GDM1 (cell line): ENCODE measurements at regions not wholly inside any gene's neighbourhood (a gene's known extent, or its start where the extent isn't known, plus 50 kb on each side); places are given as distances from the start of the nearest gene placed in this dataset.
"Not testable (repeated sequence)": the region's sequence is repeated elsewhere in the genome, so short reads cannot be mapped to it uniquely, and the experiment has no call there.

Experiments
- DNase-seq: peaks from one replicate; lab custom pipeline; 2025; lab: John Stamatoyannopoulos, UW

DNA sequence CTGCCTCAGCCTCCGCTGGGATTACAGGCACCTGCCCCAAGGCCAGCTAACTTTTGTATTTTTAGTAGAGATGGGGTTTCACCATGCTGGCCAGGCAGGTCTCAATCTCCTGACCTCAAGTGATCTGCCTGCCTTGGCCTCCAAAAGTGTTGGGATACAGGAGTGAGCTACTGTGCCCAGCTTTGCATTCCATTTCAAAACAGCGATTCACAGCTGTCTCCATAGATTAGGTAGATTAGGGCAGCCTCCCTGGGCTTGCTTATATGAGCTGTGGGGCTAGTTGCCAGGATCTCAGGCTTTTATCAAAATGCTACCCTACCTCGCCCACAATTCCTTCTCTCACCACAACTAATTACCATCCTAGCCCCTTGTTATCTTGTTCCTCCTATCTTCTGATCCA lies 176.4 kb upstream of the ZKSCAN2 start:
- DNase-seq = no peak

DNA sequence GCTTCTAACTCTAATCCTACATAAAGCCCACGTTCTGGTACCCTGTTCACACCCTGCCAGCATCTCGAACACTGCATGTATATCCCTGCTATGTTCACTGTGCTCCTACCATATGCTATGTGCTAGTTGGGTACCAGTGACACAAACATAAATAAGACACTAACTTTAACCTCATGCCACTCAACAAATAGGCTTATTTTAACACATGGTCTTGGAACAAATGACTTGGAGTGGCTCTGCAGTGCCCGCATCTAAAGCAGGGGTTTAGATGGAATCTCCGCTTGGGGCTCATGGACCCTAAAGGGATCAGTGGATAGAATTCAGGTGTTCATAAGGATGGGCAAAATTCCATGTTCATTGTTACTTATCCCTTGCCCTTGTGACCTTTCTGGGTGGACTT lies 175.7 kb upstream of the ZKSCAN2 start:
- no peak for DNase-seq

DNA sequence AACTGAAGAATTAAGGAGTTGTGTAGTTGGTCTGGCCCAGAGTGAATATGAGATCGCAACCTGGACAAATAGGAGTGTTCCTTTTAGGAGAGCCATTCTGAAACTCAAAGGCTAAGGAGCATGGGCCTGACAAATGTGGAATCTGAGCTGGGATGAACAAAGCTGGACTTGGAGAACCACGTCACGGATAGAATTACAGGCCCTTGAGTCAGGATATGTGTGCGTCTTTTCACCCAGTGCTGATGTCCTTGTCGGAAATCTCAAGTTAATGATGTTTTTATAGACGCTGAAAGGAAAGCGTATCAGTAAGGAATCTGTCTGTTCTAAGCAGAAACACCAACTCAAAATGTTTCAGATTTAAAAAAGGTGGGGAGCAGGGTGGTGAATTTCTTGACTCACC lies 173.8 kb upstream of the ZKSCAN2 start:
- DNase-seq = no peak

DNA sequence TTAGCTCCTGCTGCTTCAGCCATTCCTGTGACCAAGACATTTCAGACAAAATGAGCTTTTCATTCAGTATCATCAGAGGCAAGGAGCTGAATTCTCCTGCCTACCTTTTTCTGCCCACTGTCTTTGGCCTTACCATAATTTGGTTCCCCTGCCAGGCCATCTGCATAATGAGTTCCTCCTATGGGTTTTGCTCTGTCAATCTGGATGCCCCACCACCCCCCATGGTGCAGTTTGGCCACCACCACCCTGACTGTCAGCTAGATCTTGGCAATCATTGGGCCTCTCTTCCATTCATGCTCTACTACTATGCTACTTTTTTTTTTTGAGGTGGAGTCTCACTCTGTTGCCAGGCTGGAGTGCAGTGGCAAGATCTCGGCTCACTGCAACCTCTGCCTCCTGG lies 169.2 kb upstream of the ZKSCAN2 start:
- DNase-seq = no peak

DNA sequence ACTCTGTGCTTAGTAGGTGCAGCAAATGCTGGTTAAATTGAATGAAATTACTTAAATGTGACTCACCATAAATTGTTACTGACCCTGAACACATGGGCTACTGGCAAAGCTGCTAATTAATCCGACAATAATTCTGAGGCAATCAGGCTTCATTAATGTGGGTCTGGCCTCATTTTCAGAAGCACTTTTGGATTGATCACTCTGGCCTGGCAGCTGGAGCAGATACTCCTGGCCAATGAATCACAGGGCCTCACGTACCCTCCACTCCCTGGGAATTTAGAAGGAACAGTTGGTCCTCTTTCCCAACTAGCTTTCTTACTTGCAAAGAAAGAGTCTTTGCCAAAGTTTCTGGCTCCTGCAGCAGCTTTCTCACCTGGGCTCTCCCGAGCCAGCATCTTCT lies 162.0 kb upstream of the ZKSCAN2 start:
- no peak for DNase-seq

DNA sequence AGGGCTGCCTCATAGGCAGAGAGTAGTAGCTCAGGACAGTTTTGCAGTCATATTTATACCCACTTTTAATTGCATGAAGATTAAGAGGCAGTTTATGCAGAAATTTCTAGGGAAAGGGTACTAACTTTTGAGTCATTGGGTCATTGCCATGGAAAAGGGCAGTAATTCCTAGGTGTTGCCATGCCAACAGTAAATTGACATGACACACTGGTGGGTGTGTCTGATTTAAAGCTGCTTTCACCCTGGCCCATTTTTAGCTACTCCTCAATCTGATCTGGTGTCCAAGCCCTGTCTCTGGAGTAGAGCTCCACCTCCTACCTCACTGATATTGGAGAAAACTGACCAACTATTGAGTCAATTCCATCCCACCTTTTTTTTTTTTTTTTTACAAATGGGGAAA lies 161.5 kb upstream of the ZKSCAN2 start:
- DNase-seq = no peak

DNA sequence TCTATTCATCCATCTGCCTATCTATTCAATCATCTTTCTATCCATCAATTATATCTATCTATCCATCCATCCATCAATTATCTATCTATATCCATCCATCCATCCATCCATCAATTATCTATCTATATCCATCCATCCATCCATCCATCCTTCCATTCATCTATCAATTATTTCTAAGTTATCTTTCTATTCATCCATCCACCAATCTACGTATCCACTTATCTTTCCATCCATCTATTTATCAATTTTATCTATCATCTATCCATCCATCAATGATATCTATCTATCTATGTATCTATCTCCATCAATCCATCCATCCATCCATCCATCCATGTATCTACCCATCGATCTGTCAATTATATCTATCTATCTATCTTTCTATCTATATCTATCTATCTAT lies 158.4 kb upstream of the ZKSCAN2 start:
- DNase-seq = no peak

DNA sequence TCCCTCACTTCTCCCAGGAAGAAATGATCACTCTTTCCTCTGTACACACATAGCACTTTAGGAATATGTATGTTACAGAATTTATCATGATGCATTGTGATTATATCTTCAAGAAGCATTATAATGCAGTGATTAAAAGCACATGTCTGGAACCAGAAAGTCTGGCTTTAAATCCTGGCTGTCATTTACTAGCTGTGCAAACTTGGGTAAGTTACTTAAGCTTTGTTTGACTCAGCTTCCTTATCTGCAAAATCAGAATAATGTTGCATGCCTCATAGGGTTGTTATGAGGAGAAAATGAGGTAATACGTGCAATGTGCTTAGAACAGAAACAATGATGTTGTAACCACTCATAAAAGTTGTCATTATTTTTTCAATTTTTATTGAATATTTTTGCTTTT lies 156.3 kb upstream of the ZKSCAN2 start:
- DNase-seq = no peak

DNA sequence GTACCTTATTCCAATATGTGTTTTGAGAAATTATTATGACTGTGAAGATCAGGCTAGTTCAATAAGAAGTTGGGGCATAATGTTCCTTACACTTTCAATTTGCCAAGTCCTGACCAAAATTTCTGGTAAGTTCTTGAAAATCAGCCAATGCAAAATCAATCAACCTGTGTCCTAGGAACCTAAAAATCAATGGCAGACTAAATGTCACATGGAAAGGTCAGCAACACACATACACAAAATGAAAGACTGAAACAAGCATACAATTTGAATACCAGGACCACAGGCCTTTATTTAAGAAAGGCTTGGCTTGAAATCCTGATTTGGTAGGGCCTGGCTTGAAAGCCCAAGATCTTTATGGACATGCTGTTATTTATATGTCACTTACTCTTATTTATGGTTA lies 155.5 kb upstream of the ZKSCAN2 start:
- DNase-seq = no peak

DNA sequence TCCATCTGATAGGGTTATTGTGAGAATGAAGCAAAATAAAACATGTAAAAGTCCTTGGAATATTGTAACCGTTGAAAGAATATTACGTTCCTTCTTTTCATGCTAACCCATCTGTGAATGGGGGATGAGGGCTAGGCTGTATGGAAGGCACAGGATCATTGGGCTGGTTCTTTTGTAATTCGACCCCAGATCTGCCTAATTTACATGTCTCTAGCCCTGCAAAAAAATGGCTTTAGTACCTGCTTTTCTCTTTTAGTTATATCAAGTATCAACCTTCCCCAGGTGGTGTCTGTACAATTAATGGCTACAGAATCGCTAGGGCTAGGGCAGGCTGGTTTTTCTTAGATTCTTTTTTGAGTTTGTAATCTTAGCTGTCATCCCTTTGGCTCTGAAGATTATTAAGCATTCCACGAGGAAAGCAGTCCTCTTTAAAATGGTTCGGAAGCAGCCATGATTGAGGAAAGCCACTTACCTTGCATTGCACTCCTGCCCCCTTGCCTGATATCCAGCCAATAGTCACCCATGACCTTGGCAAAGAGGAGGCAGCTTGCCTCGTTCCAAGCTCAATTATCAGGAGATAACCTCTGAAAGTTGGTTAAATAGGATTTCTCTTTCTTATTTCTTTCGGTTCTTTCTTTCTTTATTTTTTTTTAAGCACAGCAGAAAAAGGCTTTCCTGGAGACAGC lies 153.9 kb upstream of the ZKSCAN2 start:
- DNase-seq = no peak

DNA sequence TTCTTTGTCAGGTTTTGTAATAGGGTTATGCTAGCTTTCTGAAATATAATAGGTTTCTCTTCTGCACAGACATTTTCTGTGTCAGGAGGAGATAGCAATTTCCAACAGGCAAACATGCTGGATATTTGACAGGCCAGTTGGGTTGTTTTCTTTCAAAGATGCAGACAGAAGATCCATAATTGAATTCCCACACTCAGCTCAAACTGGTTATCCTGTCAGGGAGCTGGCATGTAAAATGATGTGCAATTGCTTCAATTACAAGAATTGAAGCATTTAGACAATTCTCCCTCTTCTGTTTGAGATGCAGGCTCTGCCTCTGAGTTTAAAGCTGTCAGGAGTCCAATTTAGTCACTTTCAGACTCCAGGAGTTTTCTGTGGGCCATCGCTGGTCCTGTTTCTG lies 146.2 kb upstream of the ZKSCAN2 start:
- no peak for DNase-seq

DNA sequence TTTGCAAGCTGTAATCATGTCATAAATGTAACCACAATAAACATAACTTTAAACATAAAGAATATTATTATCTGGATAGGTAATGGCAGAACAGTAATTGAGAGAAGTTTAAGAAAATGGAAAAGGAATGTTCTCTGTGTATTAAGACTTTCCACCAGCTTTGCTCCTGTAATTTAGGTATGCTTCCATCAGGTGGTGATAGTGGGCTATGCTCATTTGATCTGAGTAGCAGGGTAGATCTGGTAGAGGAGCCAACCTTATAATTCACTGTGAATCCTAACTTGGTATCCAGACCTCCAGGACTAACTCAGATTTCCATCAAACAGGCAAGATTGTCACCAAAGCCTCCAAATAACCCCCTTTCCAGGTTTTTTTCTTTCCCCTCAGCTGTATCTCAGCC lies 137.9 kb upstream of the ZKSCAN2 start:
- DNase-seq = no peak

DNA sequence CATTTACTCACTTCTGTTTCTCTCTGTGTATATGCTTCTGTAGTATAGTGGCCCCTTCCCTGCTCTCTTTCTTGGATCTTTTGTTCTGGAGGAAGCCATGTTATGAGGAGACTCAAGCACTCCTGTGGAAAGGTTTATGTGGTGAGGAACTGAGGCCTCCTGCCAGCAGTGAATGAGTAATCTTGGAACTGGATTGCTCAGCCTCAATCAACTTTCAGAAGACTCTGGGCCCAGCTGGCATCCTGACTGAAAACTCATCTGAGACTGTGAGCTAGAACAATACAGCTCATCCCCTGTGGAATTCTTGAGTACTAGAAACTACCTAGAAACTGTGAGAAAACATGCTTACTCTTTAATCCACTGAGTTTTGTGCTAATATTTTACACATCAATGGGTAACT lies 133.1 kb upstream of the ZKSCAN2 start:
- DNase-seq = no peak

DNA sequence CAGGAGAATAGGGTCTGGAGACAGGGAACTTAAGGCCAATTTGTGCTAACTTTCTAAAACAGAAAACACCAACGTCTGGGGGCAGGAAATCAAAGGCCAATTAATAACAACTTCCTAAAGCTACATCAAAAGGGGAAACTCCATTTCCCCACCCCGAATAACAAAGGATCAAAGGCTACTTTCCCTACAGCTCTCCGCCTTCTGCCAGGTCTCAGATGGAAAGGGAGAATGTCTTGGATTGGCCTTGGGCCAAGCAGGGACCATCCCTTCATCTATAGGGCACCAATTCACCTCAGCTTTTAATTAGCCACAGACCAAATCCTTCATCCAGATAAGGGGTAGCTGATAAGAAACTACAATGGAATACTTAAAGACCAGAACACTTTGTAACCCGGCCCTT lies 116.9 kb upstream of the ZKSCAN2 start:
- no peak for DNase-seq

DNA sequence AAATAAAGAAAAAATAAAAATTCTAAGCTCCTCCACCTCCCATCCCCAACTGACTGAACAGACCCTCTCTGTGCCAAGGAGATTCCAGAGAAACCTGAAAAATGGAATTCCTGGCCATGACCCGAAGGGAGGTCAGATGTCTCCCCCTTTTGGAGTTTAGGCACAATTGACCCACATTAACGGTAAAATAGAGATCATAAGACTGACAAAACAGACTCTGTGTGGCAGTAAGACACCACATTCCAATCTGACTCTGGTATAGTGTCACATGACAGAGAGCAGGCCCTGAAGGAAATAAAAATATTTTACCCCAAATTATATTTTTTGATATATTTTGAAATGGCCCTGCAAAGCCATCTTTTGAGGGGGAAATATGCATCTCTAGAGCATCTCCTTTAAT lies 115.1 kb upstream of the ZKSCAN2 start:
- no peak for DNase-seq

DNA sequence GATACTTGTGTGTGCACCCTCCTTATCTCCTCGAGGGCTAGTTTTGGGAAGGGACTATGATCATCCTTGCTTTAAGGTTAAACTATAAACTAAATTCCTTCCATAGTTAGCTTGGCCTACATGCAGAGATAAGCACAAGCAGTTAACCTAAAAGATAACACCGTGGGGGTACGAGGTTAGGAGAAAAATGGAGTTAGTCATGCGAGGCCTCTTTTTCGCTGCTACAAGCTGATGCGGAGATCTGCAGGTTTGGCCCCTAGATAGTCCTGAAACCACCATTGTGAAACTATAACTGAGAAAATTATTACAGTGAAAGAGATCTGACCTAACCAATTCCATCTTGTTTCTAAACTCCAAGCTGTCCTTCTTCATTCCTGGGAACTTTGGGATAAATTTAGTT lies 113.7 kb upstream of the ZKSCAN2 start:
- DNase-seq = no peak

DNA sequence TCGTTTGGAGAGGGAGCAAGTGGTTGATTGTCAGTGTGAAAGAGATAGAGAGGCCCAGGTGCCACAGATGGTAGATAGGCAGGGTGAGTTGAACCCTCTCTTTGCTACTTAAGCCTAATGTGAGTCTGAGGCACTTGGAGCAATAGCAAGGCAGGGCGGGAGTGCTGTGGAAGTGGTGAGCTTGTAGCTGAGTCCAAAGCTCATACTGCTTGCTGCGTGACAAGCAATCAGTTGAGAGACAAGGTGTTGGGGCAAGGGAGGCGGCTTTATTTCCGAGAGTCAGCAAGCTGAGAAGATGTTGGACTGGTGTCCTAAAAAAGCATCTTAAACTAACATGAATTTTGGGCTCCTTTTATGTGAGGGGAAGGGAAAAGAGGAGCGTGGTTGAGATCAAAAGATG lies 112.9 kb upstream of the ZKSCAN2 start:
- no peak for DNase-seq

DNA sequence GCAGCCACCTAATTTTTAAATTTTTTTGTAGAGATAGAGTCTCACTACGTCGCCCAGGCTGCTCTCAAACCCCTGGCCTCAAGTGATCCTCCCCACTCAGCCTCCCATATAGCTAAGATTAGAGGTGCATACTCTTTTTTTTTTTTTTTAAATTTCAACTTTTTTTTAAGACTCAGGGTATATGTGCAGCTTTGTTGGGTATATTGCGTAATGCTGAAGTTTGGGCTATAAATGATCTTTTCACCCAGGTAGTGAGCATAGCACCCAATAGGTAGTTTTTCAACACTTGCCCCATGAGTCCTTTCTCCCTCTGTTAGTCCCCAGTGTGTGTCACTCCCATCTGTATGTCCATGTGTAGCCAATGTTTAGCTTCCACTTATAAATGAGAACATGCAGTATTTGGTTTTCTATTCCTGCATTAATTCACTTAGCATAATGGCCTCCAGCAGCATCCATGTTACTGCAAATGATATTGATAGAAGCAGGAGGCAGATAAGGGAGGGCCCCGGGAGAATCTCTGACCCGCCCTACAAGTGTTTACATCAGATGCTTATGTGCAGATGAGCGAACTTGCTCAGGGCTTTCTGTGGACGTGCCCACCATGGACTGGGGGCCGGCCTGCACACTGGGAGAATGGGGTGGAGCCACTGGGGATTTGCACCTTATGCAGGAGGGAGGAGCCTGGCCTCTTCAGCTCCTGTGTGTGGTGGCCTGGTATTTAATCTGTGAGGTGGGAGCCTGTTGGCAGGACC lies 110.3 kb upstream of the ZKSCAN2 start:
- no peak for DNase-seq

DNA sequence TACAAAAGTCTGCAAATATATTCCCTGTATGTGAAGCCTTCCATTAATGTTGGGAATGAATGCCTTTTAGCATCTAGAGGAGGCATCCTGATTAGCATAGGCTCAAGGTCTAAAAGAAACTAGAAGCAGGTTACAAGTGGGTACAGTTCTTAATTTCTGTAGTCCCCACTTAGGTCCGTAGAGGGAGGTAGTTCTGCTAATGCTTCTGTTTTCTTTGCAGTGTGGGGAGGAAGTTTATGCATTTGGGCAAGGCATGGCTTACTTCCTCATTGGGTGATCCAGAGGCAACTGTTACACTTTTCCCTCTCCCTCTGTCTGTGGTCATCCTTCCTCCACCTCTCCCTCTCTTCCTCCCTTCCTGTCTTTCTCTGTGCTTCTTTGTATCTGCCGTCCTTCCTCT lies 108.4 kb upstream of the ZKSCAN2 start:
- peak; percentile 9 for DNase-seq

DNA sequence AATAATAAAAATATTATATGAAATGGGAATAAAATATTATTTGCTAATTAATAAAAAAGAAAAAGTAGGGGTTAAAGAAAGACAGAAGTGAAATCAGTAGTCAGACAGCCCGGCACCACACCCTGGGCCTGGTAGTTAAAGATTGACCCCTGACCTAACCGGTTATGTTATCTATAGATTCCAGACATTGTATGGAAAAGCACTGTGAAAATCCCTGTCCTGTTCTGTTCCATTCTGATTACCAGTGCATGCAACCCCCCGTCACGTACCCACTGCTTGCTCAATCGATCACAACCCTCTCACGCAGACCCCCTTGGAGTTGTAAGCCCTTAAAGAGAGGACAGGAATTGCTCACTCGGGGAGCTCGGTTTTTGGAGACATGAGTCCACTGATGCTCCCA lies 101.9 kb upstream of the ZKSCAN2 start:
- not testable (repeated sequence) for DNase-seq

DNA sequence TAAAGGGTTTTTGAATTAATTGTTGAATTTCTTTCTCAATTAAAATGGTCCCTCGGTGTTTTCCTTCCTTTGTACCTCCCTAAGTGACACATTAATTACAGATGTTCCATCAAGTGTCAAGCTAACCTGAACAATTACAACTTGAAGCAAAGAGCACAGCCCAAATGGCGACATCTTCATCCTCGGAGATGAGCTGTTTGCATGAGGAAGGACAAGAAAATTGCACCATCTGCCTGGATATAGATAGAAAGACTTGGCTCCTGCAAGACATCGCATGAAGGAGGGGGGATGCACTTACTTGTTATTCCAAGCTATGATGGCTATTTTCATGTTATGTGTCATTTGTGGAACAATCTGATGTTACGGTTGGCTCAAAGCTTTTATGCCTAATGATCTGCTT lies 86.4 kb upstream of the ZKSCAN2 start:
- no peak for DNase-seq

DNA sequence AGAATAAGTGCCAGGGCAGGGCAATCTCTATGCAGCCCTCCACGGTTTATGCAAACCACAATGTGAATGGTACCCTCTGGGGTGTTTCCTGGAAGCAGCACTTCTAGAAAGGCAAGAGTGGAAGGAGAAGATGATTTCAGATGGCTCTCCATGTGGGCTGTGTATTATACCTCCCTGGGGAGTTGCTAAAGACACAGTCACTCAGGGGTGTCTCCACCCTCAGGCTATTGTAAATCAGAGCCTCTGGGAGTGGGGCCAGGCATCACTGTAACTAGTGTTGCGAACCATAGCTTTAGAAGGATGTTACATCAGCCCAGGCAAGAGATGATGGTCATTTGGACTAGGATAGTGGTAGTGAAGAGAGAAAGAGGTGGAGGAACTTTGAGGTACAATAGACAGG lies 83.3 kb upstream of the ZKSCAN2 start:
- no peak for DNase-seq

DNA sequence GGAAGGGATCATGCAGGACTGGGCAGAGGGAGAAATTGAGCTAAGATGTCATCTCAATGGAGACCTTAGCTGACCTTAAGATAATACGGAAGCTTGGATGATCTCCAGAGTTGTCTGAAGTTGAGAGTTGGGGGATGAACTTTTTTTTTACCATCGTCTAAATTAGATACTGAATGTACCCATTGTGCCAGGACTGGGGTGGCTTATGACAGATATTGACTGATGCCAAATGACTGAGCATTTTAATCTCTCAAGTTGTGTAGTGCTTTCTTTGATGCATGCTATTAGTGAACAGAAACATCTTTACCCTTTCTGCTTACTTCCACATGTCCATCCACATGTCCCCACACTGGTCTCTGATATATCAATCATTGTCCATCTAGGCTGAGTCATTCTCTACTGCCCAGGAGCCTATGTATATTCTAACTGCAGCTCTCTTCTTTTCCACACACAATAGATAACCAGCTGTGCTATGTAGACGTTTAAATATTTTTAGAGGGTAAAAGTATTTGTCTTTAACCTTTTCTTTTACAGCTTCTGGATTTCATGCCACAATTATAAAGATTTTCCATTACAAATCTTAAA lies 60.2 kb upstream of the ZKSCAN2 start:
- DNase-seq = no peak

DNA sequence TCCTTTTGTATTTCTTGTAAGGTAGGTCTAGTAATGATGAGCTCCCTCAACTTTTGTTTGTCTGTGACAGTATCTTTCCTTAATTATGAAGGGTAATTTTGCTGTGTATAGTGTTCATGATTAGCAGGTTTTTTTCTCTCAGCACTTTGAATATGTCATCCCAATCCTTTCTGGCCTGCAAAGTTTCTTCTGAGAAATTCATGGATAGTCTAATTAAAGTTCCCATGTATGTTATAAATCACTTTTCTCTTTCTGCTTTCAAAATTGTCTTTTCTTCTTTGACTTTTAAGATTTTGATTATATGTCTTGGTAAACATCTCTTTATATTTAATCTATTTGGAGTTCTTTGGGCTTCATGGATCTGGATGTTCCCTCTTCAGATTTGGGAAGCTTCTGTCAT lies 54.3 kb upstream of the ZKSCAN2 start:
- DNase-seq = no peak
